Astrocyte of the spinal cord (primary cell): ENCODE measurements at regions not wholly inside any gene's neighbourhood (a gene's known extent, or its start where the extent isn't known, plus 50 kb on each side); places are given as distances from the start of the nearest gene placed in this dataset.

Experiments used
- DNase-seq: peaks from one replicate; pipeline ENCODE4 v3.0.0; 2011; ENCODE audit warnings: low read depth, low spot score
- H3K4me3 ChIP-seq: 2 replicates; pipeline ENCODE4 v1.5.1; 2011; ENCODE audit warnings: low read depth, mild to moderate bottlenecking, low read length, moderate library complexity
- CTCF ChIP-seq: IDR thresholded peaks from 2 replicates; pipeline ENCODE4 v1.5.1; 2012; ENCODE audit warnings: low read depth, mild to moderate bottlenecking, low read length, inconsistent platforms
- in situ Hi-C: cut with HindIII; loops from 2 replicates; pipeline ENCODE4 v1.10.0; 2017; ENCODE audit warnings: low sequenced_read_pairs

GRCh38 chr20:4490606-4491280, 195.5 kb upstream of the PRNP start:
- H3K4me3 ChIP-seq = no peak overlapping the region
- in situ Hi-C loops = no loop called here
- TF ChIP-seq CTCF = no peak
- DNase-seq = peak; percentile 37

- no peak for TF ChIP-seq CTCF
- in situ Hi-C loops = no loop called here
- DNase-seq = no peak
- H3K4me3 ChIP-seq = no peak overlapping the region
Measured at GRCh38 chr20:4490045-4490444, 196.2 kb upstream of the PRNP start.

GRCh38 chr20:4488407-4489339, 197.6 kb upstream of the PRNP start:
- in situ Hi-C loops = no loop called here
- DNase-seq = peak; percentile 79
- TF ChIP-seq CTCF = no peak

GRCh38 chr20:4484379-4484997, 201.8 kb upstream of the PRNP start:
- in situ Hi-C loops = no loop called here
- no peak for TF ChIP-seq CTCF
- no peak overlapping the region for H3K4me3 ChIP-seq
- no peak for DNase-seq

More at GRCh38 chr20:4488407-4489339, 197.6 kb upstream of the PRNP start:
- no peak overlapping the region for H3K4me3 ChIP-seq

GRCh38 chr20:4483961-4484360, 202.3 kb upstream of the PRNP start:
- in situ Hi-C loops = no loop called here
- TF ChIP-seq CTCF = no peak
- no peak for DNase-seq

GRCh38 chr20:4483486-4483885, 202.8 kb upstream of the PRNP start:
- no peak overlapping the region for H3K4me3 ChIP-seq
- in situ Hi-C loops = no loop called here
- peak; percentile 43 for DNase-seq
- TF ChIP-seq CTCF = no peak

More at GRCh38 chr20:4483961-4484360, 202.3 kb upstream of the PRNP start:
- H3K4me3 ChIP-seq = no peak overlapping the region
